K562 (cell line): ENCODE measurements at regions not wholly inside any gene's neighbourhood (a gene's known extent, or its start where the extent isn't known, plus 50 kb on each side); places are given as distances from the start of the nearest gene placed in this dataset.

Experiments used
- ATAC-seq: fragments of 200-7000 bp; cut with Tn5 transposase; 3 replicates; pipeline ENCODE4 v1.9.1; 2020; ENCODE audit warnings: moderate library complexity
- BruUV-seq: library from RNA; stranded (reverse); fragments of 400-500 nt; replicated peaks from 2 replicates; lab custom pipeline; 2021; lab: Mats Ljungman, UMichigan
- CTCF ChIA-PET: fragments of 300-600 bp; formaldehyde crosslinking; extraction: SDS; loops from one replicate; lab custom pipeline; 2021; ENCODE audit warnings: low intra/inter-chr PET ratio; lab: Yijun Ruan, JAX
- POLR2A ChIA-PET: fragments of 300-600, 350-650 bp; sonication (Branson Sonifier 250); formaldehyde crosslinking; extraction: SDS; loops from one replicate; lab custom pipeline; 2021; ENCODE audit warnings: antibody characterized with exemption, inconsistent platforms; lab: Yijun Ruan, JAX
- DNase-seq, 4 experiments: peaks; one replicate each; pipeline versions ENCODE4 v3.0.0 to v3.0.0-alpha.2; 2011 to 2018; ENCODE audit warnings: low spot score in 3 of 4, mixed read lengths in 3 of 4; ENCODE audit errors: extremely low read depth in 1 of 4
- FAIRE-seq: peaks from 2 replicates; lab custom pipeline; 2011; peaks lifted over from hg19 to GRCh38; lab: Jason Lieb, UNC
- H2AFZ ChIP-seq: 2 replicates; pipeline ENCODE4 v1.6.0; 2011; ENCODE audit warnings: low read depth, low read length, control low read depth, inconsistent platforms
- H3K27ac ChIP-seq: fragments of 200-600 bp; 3 replicates; pipeline ENCODE4 v1.8.0; 2011; ENCODE audit warnings: low read depth, mild to moderate bottlenecking, control low read depth, inconsistent platforms, low read length, moderate library complexity, mixed read lengths; ENCODE audit errors: extremely low read depth
- H3K27me3 ChIP-seq, 2 experiments: fragments of 300-600 bp in 1 of 2; 2 replicates in 1 of 2; 3 replicates in 1 of 2; pipeline versions ENCODE4 v1.6.0 to v1.8.0; 2011; ENCODE audit warnings: inconsistent platforms in 2 of 2, low read length in 2 of 2, mild to moderate bottlenecking in 1 of 2, mixed read lengths in 1 of 2, moderate library complexity in 1 of 2; ENCODE audit not compliant: control insufficient read depth in 2 of 2, insufficient read depth in 2 of 2
- H3K36me3 ChIP-seq: fragments of 300-600 bp; 3 replicates; pipeline ENCODE4 v1.8.0; 2011; ENCODE audit warnings: mild to moderate bottlenecking, low read length, inconsistent platforms; ENCODE audit not compliant: control insufficient read depth, insufficient read depth
- H3K4me1 ChIP-seq, 2 experiments: fragments of 200-600 bp in 1 of 2; replicated peaks in 1 of 2; 2 replicates in 1 of 2; 3 replicates in 1 of 2; pipeline versions ENCODE4 v1.5.1 to v1.8.0; 2011; ENCODE audit warnings: inconsistent platforms in 2 of 2, low read length in 2 of 2, mild to moderate bottlenecking in 1 of 2, mixed read lengths in 1 of 2, moderate library complexity in 1 of 2; ENCODE audit not compliant: control insufficient read depth in 2 of 2, insufficient read depth in 2 of 2
- H3K4me2 ChIP-seq: 2 replicates; pipeline ENCODE4 v1.6.1; 2011; ENCODE audit warnings: low read length, control low read depth, inconsistent platforms, mixed read lengths; ENCODE audit not compliant: insufficient read depth
- H3K4me3 ChIP-seq: fragments of 200-600 bp; sonication (generic), shearing (Covaris generic); 2 replicates; pipeline ENCODE4 v1.5.1; 2016; ENCODE audit warnings: control low read depth, inconsistent platforms
- H3K79me2 ChIP-seq: fragments of 200-600 bp; 3 replicates; pipeline ENCODE4 v1.8.0; 2011; ENCODE audit warnings: low read length, inconsistent platforms; ENCODE audit not compliant: control insufficient read depth, insufficient read depth
- H3K9ac ChIP-seq, 2 experiments: 2 replicates each; pipeline versions ENCODE4 v1.6.0 to v1.6.1; 2011; ENCODE audit warnings: low read depth in 2 of 2, low read length in 2 of 2, control low read depth in 1 of 2, inconsistent platforms in 1 of 2, mild to moderate bottlenecking in 1 of 2, mixed read lengths in 1 of 2; ENCODE audit not compliant: insufficient read depth in 1 of 2
- H3K9me1 ChIP-seq: one replicate; pipeline ENCODE4 v1.6.0; 2011; ENCODE audit warnings: inconsistent platforms, mild to moderate bottlenecking, low read length, moderate library complexity; ENCODE audit not compliant: control insufficient read depth, insufficient read depth
- H3K9me3 ChIP-seq: replicated peaks from 2 replicates; pipeline ENCODE4 v1.5.1; 2011; ENCODE audit warnings: low read depth, low read length, inconsistent platforms; ENCODE audit not compliant: control insufficient read depth, insufficient read depth
- H4K20me1 ChIP-seq: replicated peaks from 2 replicates; pipeline ENCODE4 v1.6.1; 2011; ENCODE audit warnings: low read length, inconsistent platforms, mixed read lengths; ENCODE audit not compliant: control insufficient read depth, insufficient read depth
- LCOR ChIP-seq: sonication (generic); formaldehyde crosslinking; IDR thresholded peaks from 2 replicates; pipeline ENCODE4 v1.8.0; 2022; ENCODE audit warnings: mild to moderate bottlenecking, missing genetic modification reagents
- NFIX ChIP-seq: fragments of 250-450 bp; sonication (Bioruptor Pico); IDR thresholded peaks from 2 replicates; pipeline ENCODE4 v1.4.0; 2020; ENCODE audit warnings: low read depth, mild to moderate bottlenecking, moderate library complexity
- RBM15 ChIP-seq: fragments of 200-400 bp; formaldehyde crosslinking; IDR thresholded peaks from 2 replicates; pipeline ENCODE4 v1.6.1; 2018; ENCODE audit warnings: mild to moderate bottlenecking, low read length, moderate library complexity; ENCODE audit not compliant: insufficient read depth
- RNF2 ChIP-seq: sonication (generic); IDR thresholded peaks from 2 replicates; pipeline ENCODE4 v1.6.1; 2016
- ZBTB17 ChIP-seq: fragments of 450-650 bp; formaldehyde crosslinking; IDR thresholded peaks from 2 replicates; pipeline ENCODE4 v1.4.0; 2020; ENCODE audit warnings: mild to moderate bottlenecking
- ZNF174 ChIP-seq: fragments of 250-450 bp; sonication (Bioruptor Pico); IDR thresholded peaks from 2 replicates; pipeline ENCODE4 v1.4.0; 2020; ENCODE audit warnings: mild to moderate bottlenecking
- ZNF217 ChIP-seq: sonication (generic); formaldehyde crosslinking; IDR thresholded peaks from 2 replicates; pipeline ENCODE4 v1.8.0; 2022; ENCODE audit warnings: mild to moderate bottlenecking, missing genetic modification reagents
- ZNF311 ChIP-seq: fragments of 250-450 bp; sonication (Bioruptor Pico); IDR thresholded peaks from 2 replicates; pipeline ENCODE4 v1.4.0; 2020; ENCODE audit warnings: mild to moderate bottlenecking, moderate library complexity
- ZNF717 ChIP-seq: fragments of 250-450 bp; sonication (Bioruptor Pico); IDR thresholded peaks from 2 replicates; pipeline ENCODE4 v1.5.0; 2021
- WGBS: fragments of 100-300 bp; shearing (Covaris generic); methylation state at CpG from one replicate; pipeline ENCODE4 v1.1.6; 2016; ENCODE audit warnings: low coverage, mixed read lengths; ENCODE audit not compliant: insufficient coverage; ENCODE audit errors: missing lambda C conversion rate; 5-methylcytosine and 5-hydroxymethylcytosine counted together
- in situ Hi-C: fragments of 300-500 bp; cut with MboI; formaldehyde crosslinking; loops from 4 replicates; pipeline ENCODE4 v1.15.0; 2018; ENCODE audit warnings: inconsistent platforms, mixed read lengths
- intact Hi-C: fragments of 100-400 bp; cut with micrococcal nuclease; formaldehyde crosslinking; loops from 2 replicates; pipeline ENCODE4 v1.14.2; 2022
- TF ChIP-seq, protein P1 (sequence below): fragments of 250-450 bp; sonication (Bioruptor Pico); IDR thresholded peaks from 2 replicates; pipeline ENCODE4 v1.8.0; 2022; ENCODE audit warnings: moderate library complexity, mild to moderate bottlenecking, inconsistent platforms
- TF ChIP-seq, protein P2 (sequence below): fragments of 450-650 bp; conservative IDR thresholded peaks from 2 replicates; pipeline ENCODE4 v1.6.1; 2016; ENCODE audit warnings: missing genetic modification characterization, low read depth, mild to moderate bottlenecking, missing compliant biosample characterization, moderate library complexity
- TF ChIP-seq, protein P3 (sequence below): fragments of 250-450 bp; sonication (Bioruptor Pico); IDR thresholded peaks from 2 replicates; pipeline ENCODE4 v1.4.0; 2020

DNA sequence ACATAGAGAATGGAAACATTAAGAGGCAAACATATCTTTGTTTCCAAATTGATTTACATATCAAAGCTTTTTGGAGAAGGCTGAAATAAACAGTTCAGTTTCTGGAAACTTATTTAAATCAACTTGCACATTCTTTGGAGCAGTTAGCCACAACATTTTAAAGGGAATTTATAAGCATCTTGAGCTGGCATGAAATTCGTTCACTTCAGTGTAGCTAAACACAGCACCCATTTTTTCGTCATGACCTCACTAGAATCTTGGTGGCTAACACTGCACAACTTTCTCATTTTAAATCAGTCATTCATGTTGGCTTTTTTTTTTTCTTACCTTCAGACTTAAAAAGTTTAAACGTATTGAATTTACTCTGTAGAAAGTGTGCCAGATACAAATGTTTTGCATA, 1139.9 kb upstream of the FLRT2 start:
- DNase-seq: no peak
- Histone ChIP-seq H3K4me2 (no peak overlapping the region), H3K27ac (no peak overlapping the region), H3K9me3 (no peaks in the 10 kb centered on the region; the same call in 1 of the 2 replicates), H3K27me3 (no peaks in the 10 kb centered on the region), H3K4me1 (no peaks in the 10 kb centered on the region), H3K9ac (no peak overlapping the region), H4K20me1 (no peaks in the 10 kb centered on the region), H3K36me3 (no peaks in the 10 kb centered on the region), H3K4me3 (no peak overlapping the region), H3K79me2 (no peaks in the 10 kb centered on the region), H2AFZ (no peak overlapping the region), H3K9me1 (no peaks in the 10 kb centered on the region)
- TF ChIP-seq ZNF717 (CRISPR knock-in tag) (no peak), LCOR (CRISPR knock-in tag) (no peak), ZBTB17 (CRISPR knock-in tag) (no peak), RBM15 (no peak), RNF2 (no peak), NFIX (CRISPR knock-in tag) (no peak), ZNF311 (CRISPR knock-in tag) (no peak), ZNF217 (CRISPR knock-in tag) (no peak), ZNF174 (CRISPR knock-in tag) (no peak)
- TF ChIP-seq, protein P1, sequence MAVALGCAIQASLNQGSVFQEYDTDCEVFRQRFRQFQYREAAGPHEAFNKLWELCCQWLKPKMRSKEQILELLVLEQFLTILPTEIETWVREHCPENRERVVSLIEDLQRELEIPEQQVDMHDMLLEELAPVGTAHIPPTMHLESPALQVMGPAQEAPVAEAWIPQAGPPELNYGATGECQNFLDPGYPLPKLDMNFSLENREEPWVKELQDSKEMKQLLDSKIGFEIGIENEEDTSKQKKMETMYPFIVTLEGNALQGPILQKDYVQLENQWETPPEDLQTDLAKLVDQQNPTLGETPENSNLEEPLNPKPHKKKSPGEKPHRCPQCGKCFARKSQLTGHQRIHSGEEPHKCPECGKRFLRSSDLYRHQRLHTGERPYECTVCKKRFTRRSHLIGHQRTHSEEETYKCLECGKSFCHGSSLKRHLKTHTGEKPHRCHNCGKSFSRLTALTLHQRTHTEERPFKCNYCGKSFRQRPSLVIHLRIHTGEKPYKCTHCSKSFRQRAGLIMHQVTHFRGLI (CRISPR knock-in tag): no peak
- TF ChIP-seq, protein P2, sequence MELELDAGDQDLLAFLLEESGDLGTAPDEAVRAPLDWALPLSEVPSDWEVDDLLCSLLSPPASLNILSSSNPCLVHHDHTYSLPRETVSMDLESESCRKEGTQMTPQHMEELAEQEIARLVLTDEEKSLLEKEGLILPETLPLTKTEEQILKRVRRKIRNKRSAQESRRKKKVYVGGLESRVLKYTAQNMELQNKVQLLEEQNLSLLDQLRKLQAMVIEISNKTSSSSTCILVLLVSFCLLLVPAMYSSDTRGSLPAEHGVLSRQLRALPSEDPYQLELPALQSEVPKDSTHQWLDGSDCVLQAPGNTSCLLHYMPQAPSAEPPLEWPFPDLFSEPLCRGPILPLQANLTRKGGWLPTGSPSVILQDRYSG (tag): no peak
- TF ChIP-seq, protein P3, sequence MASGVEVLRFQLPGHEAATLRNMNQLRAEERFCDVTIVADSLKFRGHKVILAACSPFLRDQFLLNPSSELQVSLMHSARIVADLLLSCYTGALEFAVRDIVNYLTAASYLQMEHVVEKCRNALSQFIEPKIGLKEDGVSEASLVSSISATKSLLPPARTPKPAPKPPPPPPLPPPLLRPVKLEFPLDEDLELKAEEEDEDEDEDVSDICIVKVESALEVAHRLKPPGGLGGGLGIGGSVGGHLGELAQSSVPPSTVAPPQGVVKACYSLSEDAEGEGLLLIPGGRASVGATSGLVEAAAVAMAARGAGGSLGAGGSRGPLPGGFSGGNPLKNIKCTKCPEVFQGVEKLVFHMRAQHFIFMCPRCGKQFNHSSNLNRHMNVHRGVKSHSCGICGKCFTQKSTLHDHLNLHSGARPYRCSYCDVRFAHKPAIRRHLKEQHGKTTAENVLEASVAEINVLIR (CRISPR knock-in tag): no peak
- intact Hi-C loops: no loop called here
- CTCF ChIA-PET: no interaction called here
- no peak for FAIRE-seq
- in situ Hi-C loops: no loop called here
- no TSS peak for BruUV-seq
- ATAC-seq: no peak
- POLR2A ChIA-PET: no interaction called here
- 3% methylated on average over 3 of the region's 3 CpGs for WGBS
